ENCODE measurements at regions not wholly inside any gene's neighbourhood (a gene's known extent, or its start where the extent isn't known, plus 50 kb on each side); places are given as distances from the start of the nearest gene placed in this dataset.
"Not testable (repeated sequence)": the region's sequence is repeated elsewhere in the genome, so short reads cannot be mapped to it uniquely, and the experiment has no call there.

- DNase-seq = no peak
These were observed 1754.0 kb upstream of the ACO1 start for GRCh38 chr9:30630459-30630858.

- DNase-seq = not testable (repeated sequence)
These were observed 1737.8 kb upstream of the ACO1 start for GRCh38 chr9:30646639-30647038.

GRCh38 chr9:30661925-30662324 lies 1722.5 kb upstream of the ACO1 start:
- no peak for DNase-seq

GRCh38 chr9:30670805-30671562 lies 1713.5 kb upstream of the ACO1 start:
- DNase-seq = no peak

- no peak for DNase-seq
These were observed 1711.3 kb upstream of the ACO1 start for GRCh38 chr9:30673132-30673531.

- DNase-seq = no peak
These were observed 1707.8 kb upstream of the ACO1 start for GRCh38 chr9:30676651-30677050.

GRCh38 chr9:30677221-30677620 lies 1707.2 kb upstream of the ACO1 start:
- DNase-seq = no peak

- DNase-seq = no peak
These were observed 1695.6 kb upstream of the ACO1 start for GRCh38 chr9:30688801-30689200.

- DNase-seq = no peak
These were observed 1686.5 kb upstream of the ACO1 start for GRCh38 chr9:30697958-30698357.

- no peak for DNase-seq
These were observed 1672.9 kb upstream of the ACO1 start for GRCh38 chr9:30711591-30711990.

GRCh38 chr9:30713243-30713642 lies 1671.2 kb upstream of the ACO1 start:
- no peak for DNase-seq

GRCh38 chr9:30714389-30714788 lies 1670.1 kb upstream of the ACO1 start:
- no peak for DNase-seq

- DNase-seq = no peak
These were observed 1666.0 kb upstream of the ACO1 start for GRCh38 chr9:30718483-30718882.

GRCh38 chr9:30722065-30722464 lies 1662.4 kb upstream of the ACO1 start:
- no peak for DNase-seq

GRCh38 chr9:30723656-30724055 lies 1660.8 kb upstream of the ACO1 start:
- DNase-seq = no peak

GRCh38 chr9:30732060-30732459 lies 1652.4 kb upstream of the ACO1 start:
- DNase-seq = no peak

GRCh38 chr9:30744871-30745270 lies 1639.6 kb upstream of the ACO1 start:
- no peak for DNase-seq

- no peak for DNase-seq
These were observed 1637.9 kb upstream of the ACO1 start for GRCh38 chr9:30746589-30746988.

- no peak for DNase-seq
These were observed 1626.7 kb upstream of the ACO1 start for GRCh38 chr9:30757723-30758122.

- no peak for DNase-seq
These were observed 1625.6 kb upstream of the ACO1 start for GRCh38 chr9:30758726-30759446.

GRCh38 chr9:30765318-30765717 lies 1619.1 kb upstream of the ACO1 start:
- no peak for DNase-seq

GRCh38 chr9:30771163-30771708 lies 1613.2 kb upstream of the ACO1 start:
- DNase-seq = no peak

GRCh38 chr9:30771760-30772159 lies 1612.7 kb upstream of the ACO1 start:
- DNase-seq = no peak

GRCh38 chr9:30773427-30773826 lies 1611.0 kb upstream of the ACO1 start:
- DNase-seq = no peak

Data from activated CD4-positive, CD25-positive, alpha-beta regulatory T cell treated with anti-CD3 and anti-CD28 coated beads, Interleukin-2, amount 50 U/mL, for 72 hours (primary cell).